Mammary epithelial cell (primary cell): ENCODE measurements at regions not wholly inside any gene's neighbourhood (a gene's known extent, or its start where the extent isn't known, plus 50 kb on each side); places are given as distances from the start of the nearest gene placed in this dataset.

Experiments
- CTCF ChIP-seq, 2 donors: IDR thresholded peaks in 1 of 2; conservative IDR thresholded peaks in 1 of 2; 2 replicates each; pipeline ENCODE4 v1.5.1; 2011 to 2012; ENCODE audit warnings: inconsistent platforms in 2 of 2, low read length in 2 of 2, mild to moderate bottlenecking in 2 of 2, control low read depth in 1 of 2, low read depth in 1 of 2; ENCODE audit not compliant: insufficient read depth in 1 of 2; ENCODE audit errors: extremely low read depth in 1 of 2
- EZH2 ChIP-seq: IDR thresholded peaks from 2 replicates; pipeline ENCODE4 v1.6.1; 2012; ENCODE audit warnings: low read length, inconsistent platforms, borderline replicate concordance

GRCh38 chr17:22158364-22158763 lies 466.0 kb downstream of the KCNJ18 start:
- no peak for TF ChIP-seq CTCF (conservative IDR thresholded peaks at IDR 0.05 in 1 of 2, IDR thresholded peaks at IDR 0.05 in 1 of 2; ENCODE audit: extremely low read depth in 1 of 2, insufficient read depth in 1 of 2, low read depth in 1 of 2, low read length in 2 of 2)
- TF ChIP-seq EZH2, result no peak
